Hepatocyte (in vitro differentiated cells): ENCODE measurements at regions not wholly inside any gene's neighbourhood (a gene's known extent, or its start where the extent isn't known, plus 50 kb on each side); places are given as distances from the start of the nearest gene placed in this dataset.

Source experiments
- CTCF ChIP-seq: fragments of 200-600 bp; sonication (generic); IDR thresholded peaks from 2 replicates; pipeline ENCODE4 v1.5.1; 2016; ENCODE audit warnings: antibody characterized with exemption, mild to moderate bottlenecking; ENCODE audit not compliant: poor library complexity
- EZH2 ChIP-seq: fragments of 200-600 bp; sonication (generic); IDR thresholded peaks from 2 replicates; pipeline ENCODE4 v1.6.1; 2016; ENCODE audit warnings: antibody characterized with exemption, mild to moderate bottlenecking, borderline replicate concordance
- EZH2phosphoT487 ChIP-seq: fragments of 200-600 bp; sonication (generic); IDR thresholded peaks from one replicate; pipeline ENCODE4 v1.6.1; 2018; ENCODE audit warnings: antibody characterized with exemption, mild to moderate bottlenecking, low read depth, moderate library complexity; ENCODE audit not compliant: unreplicated experiment, severe bottlenecking

- TF ChIP-seq EZH2: no peak
- no peak for TF ChIP-seq CTCF
- TF ChIP-seq EZH2phosphoT487: no peak
Observed at GRCh38 chr3:145145461-145145860, 1015.5 kb downstream of the PLOD2 start.
